ENCODE measurements at regions not wholly inside any gene's neighbourhood (a gene's known extent, or its start where the extent isn't known, plus 50 kb on each side); places are given as distances from the start of the nearest gene placed in this dataset.
"Not testable (repeated sequence)": the region's sequence is repeated elsewhere in the genome, so short reads cannot be mapped to it uniquely, and the experiment has no call there.

DNA sequence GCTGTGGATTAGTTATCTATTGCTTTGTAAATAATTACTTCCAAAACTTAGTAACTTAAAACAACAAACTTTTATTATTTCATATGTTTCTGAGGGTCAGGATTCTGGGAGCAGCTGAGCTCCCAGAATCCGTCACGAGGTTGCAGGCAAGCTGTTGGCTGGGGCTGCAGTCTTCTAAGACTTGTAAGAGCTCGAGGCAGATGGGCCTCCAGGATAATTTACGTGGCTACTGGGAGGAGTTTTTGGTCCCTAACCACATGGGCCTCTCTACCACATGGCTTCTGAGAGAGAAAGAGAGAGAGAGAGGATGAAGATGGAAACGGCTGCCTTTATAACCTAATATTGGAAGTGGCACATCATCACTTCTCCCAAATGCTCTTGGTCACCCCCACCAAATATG, 64.9 kb upstream of the SULF2 start:
- no peak for DNase-seq

DNA sequence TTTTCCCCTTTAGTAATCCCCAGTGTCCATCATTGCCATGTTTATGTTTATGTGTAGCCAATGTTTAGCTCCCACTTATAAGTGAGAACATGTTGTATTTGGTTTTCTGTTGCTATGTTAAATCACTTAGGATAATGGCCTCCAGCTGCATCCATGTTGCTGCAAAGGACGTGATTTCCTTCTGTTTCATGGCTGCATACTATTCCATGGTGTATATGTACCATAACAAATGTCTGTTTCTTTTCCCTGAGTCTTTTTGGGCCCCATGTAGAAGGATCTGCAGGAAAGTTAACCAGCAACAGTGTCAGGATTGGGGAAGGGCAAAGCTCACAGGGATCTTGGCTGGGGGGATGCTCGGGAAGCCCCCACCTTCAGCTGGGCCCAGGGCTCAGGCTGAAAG, 64.3 kb upstream of the SULF2 start:
- DNase-seq: no peak

DNA sequence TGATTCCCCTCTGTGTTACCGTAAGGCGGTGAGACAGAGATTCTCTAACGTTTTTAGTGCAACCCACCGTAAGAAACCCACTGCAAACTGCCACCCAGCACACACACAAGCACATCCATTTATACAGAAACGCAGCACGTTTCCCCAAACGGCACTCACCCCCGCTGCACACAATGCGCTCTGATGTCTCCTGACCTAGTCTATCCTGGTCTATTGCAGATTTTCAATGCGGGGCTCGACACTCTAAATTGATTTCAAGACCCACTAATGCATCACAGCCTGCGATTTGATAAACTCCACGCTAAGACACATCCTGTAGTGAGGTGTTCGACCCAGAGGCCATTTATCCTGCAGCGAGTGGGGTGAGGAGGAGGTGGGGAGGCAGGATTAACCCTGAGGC, 63.7 kb upstream of the SULF2 start:
- no peak for DNase-seq

DNA sequence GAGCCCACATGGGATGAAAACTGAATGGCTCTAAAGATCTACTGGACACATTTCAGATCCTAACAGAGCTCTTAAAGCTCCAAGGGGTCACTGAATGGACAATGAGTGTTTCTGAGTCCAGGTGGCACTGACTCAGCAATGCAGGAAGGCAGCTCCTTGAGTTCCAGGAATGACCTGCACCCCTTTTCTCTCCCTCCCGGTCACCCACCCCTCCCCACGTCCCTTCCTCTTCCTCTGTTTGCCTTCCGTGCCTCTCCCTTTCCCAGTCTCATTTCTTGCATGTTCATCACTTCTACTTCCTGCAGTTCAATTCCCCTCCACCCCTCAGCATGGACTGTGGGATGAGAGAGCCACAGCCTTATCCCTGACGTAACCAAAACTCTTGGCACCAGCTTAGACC, 63.3 kb upstream of the SULF2 start:
- peak; percentile 69 for DNase-seq

DNA sequence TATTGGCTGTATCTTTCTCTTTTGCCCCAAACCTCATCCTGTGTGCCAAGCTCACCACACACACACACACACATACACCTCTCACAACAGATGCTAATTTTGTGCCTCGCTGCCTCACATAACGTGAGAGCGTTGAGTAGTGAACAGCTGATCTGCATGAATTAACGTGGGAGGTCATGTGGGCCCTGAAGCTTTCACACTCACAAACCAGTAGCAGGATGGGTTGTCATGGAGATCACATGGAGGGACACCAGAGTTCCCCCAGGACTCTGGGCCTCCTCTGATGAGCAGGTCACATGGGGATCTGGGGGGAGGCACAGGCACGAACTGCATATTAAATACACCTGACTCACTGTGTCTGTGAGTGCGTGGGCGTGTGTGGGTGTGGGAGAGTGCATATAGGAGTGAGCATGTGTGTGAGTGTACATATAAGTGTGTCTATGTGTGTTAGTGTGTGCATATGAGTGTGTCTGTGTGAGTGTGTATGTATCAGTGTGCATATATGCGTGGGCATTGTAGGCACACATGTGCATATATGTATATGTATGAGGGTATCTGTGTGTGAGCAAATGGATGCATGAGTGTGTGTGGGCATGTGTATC, 62.7 kb upstream of the SULF2 start:
- DNase-seq: peak; percentile 25

DNA sequence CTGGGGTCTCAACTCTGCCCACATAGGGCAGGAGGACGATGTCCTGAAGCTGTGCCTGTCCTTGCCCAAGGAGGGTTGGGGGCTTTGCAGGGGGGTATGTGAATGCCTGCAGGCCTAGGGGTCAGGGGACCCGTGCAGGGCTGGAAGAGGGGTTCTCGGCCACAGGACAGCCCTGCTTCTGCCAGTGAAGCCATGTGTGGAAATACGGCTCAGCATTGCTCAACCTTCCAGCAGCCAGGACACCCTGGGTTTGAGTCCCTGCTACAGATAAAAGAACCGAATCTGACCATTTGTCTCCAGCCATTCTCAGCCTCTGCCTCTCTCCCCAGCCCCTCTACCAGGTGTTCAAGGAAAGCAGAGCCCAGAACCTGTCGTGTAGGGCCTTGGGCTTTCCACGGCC, 61.9 kb upstream of the SULF2 start:
- DNase-seq: not testable (repeated sequence)

DNA sequence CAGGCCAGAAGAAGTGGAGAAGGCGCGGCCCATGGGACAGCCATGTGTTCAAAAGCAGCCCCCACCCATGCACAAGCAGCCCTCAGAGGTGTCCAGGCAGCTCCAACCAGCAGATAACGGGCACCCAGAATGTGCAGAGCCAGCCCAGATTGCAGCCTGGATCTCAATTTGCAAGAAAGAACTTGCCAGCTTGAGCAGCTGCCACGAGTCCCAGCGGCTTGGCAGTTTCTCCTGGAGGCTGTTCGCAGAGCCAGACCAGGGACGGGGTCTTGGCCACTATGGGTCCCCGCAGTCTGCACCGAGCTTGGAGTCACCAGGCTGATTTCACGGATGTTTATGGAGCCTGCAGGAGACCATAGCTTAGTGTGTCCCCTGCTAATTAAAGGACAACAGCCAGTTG, 61.4 kb upstream of the SULF2 start:
- DNase-seq: not testable (repeated sequence)

DNA sequence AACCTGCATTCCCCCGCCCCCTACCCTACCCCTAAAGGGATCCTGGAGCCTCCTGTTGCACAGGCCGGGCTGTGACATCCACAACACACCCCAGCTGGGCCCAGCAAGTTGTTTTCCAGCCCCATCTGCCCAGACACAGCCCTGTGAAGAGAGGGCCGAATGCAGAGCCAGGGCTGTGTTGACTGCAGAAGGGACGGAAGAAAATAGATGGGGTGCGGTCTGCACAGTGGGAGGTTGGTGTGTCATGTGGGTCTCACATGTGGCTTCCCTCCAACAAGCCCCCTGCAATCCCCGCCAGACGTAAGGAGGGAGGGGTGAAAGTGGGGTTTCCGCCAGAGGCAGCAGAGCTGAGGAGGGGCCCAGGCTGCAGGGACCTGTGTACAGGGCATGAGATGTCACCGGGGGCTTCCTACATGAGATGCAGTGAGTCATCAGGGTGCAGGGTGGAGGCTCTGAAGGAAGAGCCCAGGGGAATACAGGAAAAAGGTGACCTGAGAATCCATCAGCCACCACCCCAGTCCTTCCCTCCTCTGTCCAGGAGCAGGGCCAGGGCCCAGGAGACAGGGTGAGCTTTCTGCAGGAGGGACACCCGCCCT, 60.2 kb upstream of the SULF2 start:
- not testable (repeated sequence) for DNase-seq

DNA sequence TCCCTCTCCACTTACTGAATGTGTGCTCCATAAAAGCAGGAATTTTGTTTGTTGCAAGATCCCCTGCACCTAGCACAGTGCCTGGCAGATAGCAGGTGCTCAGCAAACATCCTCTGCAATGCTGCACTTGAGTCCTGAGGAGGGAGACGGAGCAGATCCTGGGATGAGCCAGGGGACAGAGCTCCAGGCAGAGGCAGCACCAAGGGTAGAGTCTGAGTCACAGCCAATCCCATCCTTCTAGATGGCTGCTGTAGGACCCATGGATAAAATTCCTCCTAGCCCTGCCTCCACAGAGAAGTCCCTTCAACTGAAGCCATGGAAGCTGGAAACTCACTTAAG, 59.3 kb upstream of the SULF2 start:
- not testable (repeated sequence) for DNase-seq

DNA sequence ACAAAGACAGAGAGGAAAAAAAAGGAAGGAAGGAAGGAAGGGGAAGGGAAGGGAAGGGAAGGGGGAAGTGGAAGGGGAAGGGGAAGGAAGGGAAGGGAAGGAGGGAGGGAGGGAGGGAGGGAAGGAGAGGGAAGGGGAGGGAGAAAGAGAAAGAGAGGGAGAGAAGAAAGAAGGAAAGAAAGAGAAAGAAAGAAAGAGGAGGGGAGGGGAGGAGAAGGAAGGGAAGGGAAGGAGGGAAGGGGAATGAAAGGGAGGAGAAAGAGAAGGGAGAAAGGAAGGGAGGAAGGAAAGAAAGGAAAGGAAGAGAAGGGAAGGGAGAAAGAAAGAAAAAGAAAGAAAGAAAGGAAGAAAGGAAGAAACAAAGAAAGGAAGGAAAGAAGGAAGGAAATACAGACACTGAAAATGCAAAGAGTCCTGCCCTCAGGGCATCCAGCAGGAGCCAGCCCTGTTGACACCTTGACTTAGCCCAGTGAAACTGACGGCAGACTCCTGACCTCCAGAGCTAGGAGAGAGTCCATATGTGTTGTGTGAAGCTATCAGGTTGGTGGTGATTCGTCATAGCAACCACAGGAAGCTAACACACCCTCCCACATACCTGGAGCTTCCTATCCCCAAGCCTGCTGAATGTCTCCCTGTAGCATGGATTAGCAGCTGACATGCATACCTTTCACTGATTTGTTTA, 58.7 kb upstream of the SULF2 start:
- no peak for DNase-seq

DNA sequence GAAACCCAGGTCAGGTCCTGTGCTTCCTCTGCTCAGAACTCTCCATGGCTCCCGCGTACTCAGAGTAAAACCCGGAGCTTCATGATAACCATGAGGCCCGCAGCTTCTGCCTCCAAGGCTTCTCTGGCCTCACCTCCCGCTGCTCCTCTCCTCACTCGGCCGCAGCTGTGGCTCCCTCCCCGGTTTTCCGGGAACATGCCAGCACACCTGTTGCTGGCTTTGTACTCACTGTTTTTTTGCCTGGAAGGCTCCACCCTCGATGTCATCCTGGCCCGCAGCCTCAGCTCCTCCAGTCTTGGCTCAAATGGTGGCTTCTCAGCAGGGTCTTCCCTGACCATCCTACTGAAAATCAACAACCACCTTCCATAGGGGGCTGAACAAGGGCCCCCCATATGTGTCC, 57.7 kb upstream of the SULF2 start:
- DNase-seq: not testable (repeated sequence)

DNA sequence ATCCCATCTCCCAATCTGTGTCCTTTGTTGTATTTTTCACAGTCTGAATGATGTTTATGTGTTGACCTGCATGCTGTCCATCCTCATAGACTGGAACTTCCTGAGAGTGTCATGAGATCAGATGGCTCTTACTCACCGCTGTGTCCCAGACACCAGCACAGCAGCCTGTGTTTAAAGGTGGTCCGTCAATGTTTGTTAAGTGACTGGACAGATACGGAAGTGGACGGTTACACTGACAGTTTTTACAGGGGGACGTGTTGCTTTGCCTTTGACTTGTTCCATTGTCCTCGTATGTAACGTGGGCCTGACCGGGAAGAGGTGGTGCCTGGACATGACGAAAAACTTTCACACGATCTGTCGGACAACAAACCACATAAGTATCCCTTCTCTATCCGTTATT, 56.7 kb upstream of the SULF2 start:
- peak; percentile 43 for DNase-seq

DNA sequence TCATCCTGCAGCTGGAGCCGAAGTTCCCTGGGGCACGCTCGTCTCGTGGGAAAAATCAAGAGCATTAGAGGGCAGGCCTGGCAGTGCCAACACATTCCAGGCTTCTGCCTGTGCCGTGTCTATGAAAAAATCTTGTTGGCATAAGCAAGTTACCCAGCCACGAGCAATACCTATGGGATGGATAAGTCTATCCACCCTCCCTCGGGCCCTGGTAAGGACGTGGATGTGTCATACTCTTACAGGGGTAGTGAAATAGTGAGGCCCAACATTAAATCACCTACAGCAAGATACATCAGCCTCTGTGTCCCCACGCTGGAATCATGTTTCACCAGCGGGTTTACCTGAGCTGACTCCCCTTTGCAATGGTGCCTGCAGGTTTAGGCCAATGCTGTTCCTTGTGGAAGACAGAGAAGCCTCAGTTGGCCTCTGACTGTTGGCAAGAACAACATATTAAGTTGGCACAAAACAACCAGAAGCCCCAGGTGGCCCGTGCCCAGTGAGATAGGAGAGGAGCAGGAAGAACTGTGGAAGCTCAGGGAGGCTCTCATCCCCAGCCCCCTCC, 51.1 kb upstream of the SULF2 start:
- not testable (repeated sequence) for DNase-seq

Measured in dermis blood vessel endothelial cell (primary cell).